ENCODE measurements at regions not wholly inside any gene's neighbourhood (a gene's known extent, or its start where the extent isn't known, plus 50 kb on each side); places are given as distances from the start of the nearest gene placed in this dataset.
"Not testable (repeated sequence)": the region's sequence is repeated elsewhere in the genome, so short reads cannot be mapped to it uniquely, and the experiment has no call there.

- DNase-seq: no peak
Observed at GRCh38 chr2:240191001-240191400, 50.5 kb upstream of the OTOS start.

GRCh38 chr2:240192661-240193060, 52.2 kb upstream of the OTOS start:
- DNase-seq: no peak

- not testable (repeated sequence) for DNase-seq
Observed at GRCh38 chr2:240194341-240194762, 53.9 kb upstream of the OTOS start.

- no peak for DNase-seq
Observed at GRCh38 chr2:240195316-240195861, 54.9 kb upstream of the OTOS start.

- no peak for DNase-seq
Observed at GRCh38 chr2:240196716-240197461, 56.4 kb upstream of the OTOS start.

- no peak for DNase-seq
Observed at GRCh38 chr2:240197462-240198139, 57.1 kb upstream of the OTOS start.

GRCh38 chr2:240198226-240198625, 57.8 kb upstream of the OTOS start:
- DNase-seq: no peak

GRCh38 chr2:240199133-240199870, 58.8 kb upstream of the OTOS start:
- DNase-seq: no peak

GRCh38 chr2:240200230-240201051, 60.0 kb upstream of the OTOS start:
- no peak for DNase-seq

- DNase-seq: no peak
Observed at GRCh38 chr2:240201866-240202265, 61.4 kb upstream of the OTOS start.

- no peak for DNase-seq
Observed at GRCh38 chr2:240202586-240202985, 62.1 kb upstream of the OTOS start.

GRCh38 chr2:240203031-240203787, 62.8 kb upstream of the OTOS start:
- no peak for DNase-seq

- no peak for DNase-seq
Observed at GRCh38 chr2:240203788-240204270, 63.4 kb upstream of the OTOS start.

GRCh38 chr2:240204431-240205276, 64.2 kb upstream of the OTOS start:
- DNase-seq: no peak

GRCh38 chr2:240205348-240205747, 64.9 kb upstream of the OTOS start:
- no peak for DNase-seq

GRCh38 chr2:240205772-240206171, 65.3 kb upstream of the OTOS start:
- no peak for DNase-seq

- no peak for DNase-seq
Observed at GRCh38 chr2:240206630-240207029, 66.2 kb upstream of the OTOS start.

GRCh38 chr2:240207661-240208060, 67.2 kb upstream of the OTOS start:
- DNase-seq: no peak

- no peak for DNase-seq
Observed at GRCh38 chr2:240208096-240208495, 67.6 kb upstream of the OTOS start.

- DNase-seq: no peak
Observed at GRCh38 chr2:240208631-240209211, 68.3 kb upstream of the OTOS start.
